HG02943 (cell line): ENCODE measurements at regions not wholly inside any gene's neighbourhood (a gene's known extent, or its start where the extent isn't known, plus 50 kb on each side); places are given as distances from the start of the nearest gene placed in this dataset.
"Not testable (repeated sequence)": the region's sequence is repeated elsewhere in the genome, so short reads cannot be mapped to it uniquely, and the experiment has no call there.

ENCODE experiments used
- ATAC-seq: cut with Tn5 transposase; IDR thresholded peaks from one replicate; pipeline ENCODE4 v1.9.1; 2021; ENCODE audit warnings: mild to moderate bottlenecking, low read depth, moderate library complexity; ENCODE audit not compliant: unreplicated experiment

GRCh38 chr20:25853718-25854388, 157.2 kb upstream of the ZNF337 start:
- ATAC-seq: not testable (repeated sequence)

DNA sequence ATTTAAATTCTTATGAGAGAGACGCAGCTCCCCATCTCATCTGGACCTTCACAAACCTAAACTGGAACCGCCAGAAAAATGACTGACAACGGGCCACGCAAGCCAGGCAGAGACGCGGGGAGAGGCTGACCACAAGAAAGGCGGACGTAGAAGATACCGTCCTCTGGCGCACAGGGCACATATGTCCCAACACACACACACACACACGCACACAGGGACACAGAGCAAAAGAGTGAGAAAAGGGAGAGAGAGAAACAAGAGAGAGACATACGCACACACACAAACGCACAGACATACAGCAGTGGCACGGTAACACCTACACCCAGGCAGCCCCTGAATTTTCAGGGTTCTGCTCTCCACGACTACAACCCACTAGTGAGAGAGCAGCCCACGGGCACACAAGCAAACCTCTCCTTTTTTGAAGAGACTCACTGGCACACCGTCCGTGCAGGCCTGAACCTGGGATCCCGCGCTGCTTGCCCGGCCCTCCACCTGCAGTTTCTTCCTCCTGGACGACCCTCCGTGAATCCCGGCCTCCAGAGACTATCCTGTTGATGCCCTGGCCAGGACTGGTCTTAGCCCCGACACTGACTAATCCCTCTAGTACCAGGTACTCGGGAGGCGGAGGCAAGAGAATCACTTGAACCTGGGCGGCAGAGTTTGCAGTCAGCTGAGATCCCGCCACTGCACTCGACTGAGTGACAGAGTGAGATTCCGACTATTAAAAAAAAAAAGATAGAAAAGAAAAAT, 156.5 kb upstream of the ZNF337 start:
- ATAC-seq: not testable (repeated sequence)

DNA sequence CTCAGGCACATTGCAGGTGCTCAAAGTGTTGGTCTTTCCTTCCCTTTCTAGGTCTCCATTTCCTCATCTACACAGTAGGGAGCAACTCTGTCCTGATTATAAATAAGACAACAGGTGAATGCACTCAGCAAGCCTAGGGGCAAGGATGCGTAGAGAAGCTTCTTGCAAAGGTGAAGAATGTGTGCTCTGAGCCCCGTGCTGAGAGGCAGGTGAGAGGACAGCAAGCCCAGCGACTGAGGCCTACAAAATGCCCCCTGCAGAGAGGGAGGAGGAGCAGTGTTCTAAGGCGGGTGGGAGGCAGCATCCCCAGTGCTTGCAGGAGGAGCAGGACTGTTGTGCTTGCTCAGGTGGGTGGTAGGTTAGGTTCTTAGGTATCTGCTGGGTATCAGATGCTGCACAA, 153.5 kb upstream of the ZNF337 start:
- not testable (repeated sequence) for ATAC-seq

DNA sequence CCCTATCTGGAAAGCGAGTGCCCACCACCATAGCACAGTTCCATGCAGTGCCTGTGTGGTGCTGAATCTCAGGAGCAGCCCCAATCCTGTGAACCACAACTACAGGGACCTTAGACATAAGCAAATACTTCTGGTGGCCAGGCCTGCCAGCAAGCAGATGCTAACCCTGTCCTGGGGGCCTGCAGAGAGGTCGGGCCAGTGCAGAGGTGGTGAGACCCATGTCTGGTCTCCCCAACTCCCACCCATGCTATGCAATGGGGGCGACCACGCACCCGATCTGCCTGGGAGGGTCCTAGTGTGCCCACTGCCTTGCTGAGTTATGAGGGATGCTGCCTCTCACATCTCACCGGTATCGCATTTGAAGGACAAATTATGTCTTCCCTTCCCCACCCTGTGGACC, 151.6 kb upstream of the ZNF337 start:
- ATAC-seq: no peak

DNA sequence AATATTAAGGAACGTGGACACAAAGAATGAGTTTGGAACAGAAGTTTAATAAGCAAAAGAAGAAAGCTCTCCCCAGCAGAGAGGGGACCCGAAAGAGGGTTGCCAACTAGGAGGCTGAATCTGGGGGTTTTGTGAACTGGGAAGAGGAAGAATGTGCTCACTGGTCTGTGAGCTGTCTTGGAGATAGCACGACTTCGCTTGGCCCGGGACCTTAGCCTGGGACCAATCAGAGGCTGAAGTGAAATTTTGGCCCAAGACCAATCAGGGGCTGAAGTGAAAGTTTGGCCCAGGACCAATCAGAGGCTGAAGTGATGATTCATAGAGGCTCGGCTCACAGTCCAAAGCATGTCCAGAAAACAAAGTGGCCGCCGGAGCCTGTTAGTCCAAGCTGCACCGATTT, 148.0 kb upstream of the ZNF337 start:
- not testable (repeated sequence) for ATAC-seq

- ATAC-seq: not testable (repeated sequence)
Measured at GRCh38 chr20:25813511-25813910, 116.9 kb upstream of the ZNF337 start.

DNA sequence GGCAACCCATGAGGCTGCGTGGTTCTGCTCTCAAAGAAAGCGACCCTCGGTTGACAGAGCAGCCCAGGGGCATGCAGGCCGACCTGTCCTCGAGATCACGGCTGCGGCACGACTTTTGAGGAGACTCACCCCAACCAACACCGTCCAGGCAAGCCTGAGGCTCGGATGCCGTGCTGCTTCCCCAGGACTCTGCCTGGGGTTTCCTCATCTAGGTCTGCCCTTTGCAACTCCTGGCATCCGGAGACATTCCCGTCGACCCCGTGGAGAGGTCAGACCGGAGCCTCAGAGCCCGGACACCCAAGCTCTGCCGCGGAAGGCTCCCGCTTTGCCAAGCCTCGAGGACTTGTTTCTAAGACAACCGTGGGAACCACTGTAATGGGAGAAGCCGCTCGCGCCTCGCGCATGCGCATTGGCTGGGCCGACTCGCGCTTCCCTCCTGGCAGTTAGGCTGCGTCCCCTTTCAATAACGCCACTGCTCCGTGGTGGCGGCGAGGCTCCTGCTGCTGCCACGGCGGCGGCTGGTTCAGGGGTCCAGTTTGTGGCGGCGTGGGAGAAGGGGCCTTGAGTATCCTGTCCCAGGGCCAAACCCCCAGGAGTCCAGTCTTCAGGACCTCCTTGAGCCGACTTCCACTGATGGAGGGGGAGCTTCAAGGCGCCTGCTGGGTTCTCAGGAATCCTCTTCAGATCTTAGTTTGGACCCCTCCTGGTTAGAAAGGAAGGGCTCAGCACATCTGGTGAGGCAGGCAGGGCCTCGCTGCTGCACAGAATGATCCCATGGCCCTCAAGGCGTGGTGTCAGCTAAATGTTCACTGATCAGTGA, 101.7 kb upstream of the ZNF337 start:
- not testable (repeated sequence) for ATAC-seq

- ATAC-seq: not testable (repeated sequence)
Measured at GRCh38 chr20:25797062-25797461, 100.4 kb upstream of the ZNF337 start.

DNA sequence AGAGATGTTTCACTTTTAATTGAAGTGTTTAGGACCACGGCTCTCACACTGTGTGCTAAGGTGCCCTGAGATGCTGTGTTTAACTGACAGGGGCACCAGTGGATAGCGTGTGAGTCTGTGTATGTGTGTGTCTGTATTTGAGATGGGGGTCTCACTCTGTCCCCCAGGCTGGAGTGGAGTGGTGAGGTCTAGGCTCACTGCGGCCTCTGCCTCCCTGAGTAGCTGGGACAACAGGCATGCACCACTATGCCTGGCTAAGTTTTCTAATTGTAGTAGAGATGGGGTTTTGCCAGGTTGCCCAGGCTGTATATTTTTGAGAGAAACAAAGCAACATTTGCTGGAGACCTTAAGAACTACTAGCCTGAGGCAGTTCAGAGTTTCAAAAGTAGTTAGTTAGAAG, 80.6 kb upstream of the ZNF337 start:
- ATAC-seq: not testable (repeated sequence)

- ATAC-seq: not testable (repeated sequence)
Measured at GRCh38 chr20:25774711-25775110, 78.1 kb upstream of the ZNF337 start.

GRCh38 chr20:25774203-25774602, 77.5 kb upstream of the ZNF337 start:
- ATAC-seq: not testable (repeated sequence)

DNA sequence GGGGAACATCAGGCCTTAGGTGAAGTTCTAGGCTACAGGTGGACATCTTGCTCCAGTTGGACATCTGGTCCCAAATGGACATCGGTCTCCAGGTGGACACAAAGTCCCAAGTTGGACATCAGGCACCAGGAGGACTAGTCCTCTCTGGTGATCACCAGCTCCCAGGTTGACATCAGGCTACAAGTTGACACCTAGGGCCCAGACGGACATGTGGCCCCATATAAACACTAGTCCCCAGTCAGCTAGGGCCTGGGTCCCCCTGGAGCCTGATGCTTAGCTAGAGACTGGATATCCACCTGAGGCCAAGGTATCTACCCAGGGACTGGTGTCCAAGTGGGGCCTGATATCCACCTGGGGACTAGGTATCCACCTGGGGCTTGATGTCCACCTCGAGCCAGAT, 75.8 kb upstream of the ZNF337 start:
- not testable (repeated sequence) for ATAC-seq

- not testable (repeated sequence) for ATAC-seq
Measured at GRCh38 chr20:25771818-25772217, 75.2 kb upstream of the ZNF337 start.

- no peak for ATAC-seq
Measured at GRCh38 chr20:25761596-25761995, 64.9 kb upstream of the ZNF337 start.

DNA sequence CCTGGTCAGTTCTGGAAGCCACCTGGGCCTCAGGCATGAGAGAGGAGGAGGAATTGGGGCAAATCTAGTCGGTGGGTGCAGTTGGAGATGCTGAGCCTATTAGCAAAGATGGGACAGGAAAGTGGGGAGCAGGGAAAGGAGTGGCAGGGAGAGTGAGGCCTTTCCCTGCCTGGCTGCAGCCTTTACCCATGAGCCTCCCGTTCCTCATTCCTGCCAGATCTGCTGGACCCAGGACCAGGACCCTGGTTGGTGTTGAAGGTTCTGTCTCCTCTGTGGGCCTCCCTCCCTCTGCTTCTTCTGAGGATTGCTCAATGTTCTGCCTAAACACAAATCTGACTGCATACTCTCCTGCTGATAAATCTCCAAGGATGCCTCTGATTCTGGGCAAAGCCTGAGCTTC, 64.4 kb upstream of the ZNF337 start:
- ATAC-seq: not testable (repeated sequence)

DNA sequence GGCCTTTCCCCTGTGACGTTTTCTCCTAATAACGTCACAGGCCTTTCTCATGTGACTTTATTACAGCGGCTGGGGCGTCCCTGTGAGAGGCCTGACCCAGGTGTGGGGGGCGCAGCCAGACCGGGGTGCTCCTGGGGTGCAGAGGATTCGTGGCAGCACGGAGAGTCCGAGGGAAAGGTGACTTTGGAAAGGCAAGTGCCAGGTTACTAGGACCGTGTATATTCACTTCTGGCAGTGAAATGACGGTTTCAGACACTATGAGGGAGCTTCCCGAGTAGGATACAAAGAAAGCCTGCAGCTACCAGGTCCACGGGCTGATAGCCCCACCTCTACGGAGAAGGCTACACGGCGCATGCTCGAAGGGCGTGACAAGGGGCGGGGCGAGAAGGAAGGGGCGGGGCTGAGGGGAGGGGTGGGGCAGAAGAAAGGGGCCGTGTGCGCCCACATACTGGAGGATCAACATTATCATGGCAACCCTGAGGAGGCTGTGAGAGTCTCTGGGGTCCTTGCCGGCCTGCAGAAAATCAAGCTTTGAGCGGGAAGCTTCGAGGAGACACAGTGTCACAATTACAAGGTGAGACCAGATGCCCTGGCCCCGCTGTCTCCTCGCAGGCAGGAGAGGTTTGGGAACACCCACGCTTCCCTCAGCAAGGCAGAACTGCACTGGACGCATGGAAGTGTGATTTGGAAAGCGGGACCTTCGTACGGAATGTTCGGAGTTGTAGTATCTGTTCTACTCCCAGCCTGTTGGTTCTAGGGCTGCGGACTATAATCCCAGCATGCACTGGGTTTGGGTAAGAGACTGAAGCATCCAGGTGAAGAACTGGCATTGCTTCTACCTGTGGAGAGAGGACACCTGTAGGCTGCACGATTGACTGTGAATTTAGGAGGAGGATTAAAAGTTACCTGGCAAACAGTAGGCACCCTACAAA, 54.4 kb upstream of the ZNF337 start:
- ATAC-seq: peak; percentile 61

DNA sequence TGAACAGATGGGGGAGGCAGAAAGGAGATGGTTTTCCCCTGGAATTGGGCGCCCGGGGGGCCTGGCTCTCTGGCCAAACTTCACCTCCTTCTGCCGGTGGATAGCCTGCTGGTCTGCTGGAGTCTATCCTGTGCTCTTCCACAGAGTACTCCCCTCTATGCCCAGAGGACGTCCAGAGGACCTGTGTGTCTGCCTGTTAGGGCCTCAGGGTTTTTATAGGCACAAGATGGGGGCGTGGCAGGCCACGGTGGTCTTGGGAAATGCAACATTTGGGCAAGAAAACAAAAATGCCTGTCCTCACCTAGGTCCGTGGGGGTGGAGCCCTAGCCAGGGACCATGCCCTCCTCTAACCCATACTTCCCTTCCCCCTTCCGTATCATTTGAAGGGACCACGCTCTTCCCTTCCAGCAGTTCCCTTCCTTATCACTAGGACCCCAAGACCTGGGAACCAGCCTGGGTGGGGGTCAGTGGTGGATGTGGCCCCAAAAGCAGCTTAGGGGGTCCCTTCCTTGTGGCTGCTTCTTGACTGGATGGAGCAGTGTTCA, 53.6 kb upstream of the ZNF337 start:
- no peak for ATAC-seq

DNA sequence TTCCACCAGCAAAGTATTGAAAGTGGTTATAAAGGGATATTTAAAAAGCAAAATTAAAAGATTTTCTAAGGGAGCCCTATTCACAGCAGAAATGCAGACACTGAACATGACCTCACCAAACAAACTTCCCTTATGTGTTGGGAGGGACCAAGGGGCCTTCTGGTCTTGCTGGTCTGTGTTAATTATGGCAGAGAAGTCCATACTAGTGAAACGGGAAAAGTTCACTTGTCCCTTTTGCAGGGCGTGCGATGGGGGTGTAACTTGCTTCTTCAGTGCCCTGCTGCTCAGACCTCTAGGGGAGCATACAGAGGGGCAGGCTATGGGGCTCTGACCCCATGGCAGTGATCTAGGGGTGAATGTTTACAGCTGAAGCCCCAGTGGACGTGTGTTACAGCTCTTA, 53.0 kb upstream of the ZNF337 start:
- no peak for ATAC-seq
